ENCODE measurements at regions not wholly inside any gene's neighbourhood (a gene's known extent, or its start where the extent isn't known, plus 50 kb on each side); places are given as distances from the start of the nearest gene placed in this dataset.
"Not testable (repeated sequence)": the region's sequence is repeated elsewhere in the genome, so short reads cannot be mapped to it uniquely, and the experiment has no call there.

DNA sequence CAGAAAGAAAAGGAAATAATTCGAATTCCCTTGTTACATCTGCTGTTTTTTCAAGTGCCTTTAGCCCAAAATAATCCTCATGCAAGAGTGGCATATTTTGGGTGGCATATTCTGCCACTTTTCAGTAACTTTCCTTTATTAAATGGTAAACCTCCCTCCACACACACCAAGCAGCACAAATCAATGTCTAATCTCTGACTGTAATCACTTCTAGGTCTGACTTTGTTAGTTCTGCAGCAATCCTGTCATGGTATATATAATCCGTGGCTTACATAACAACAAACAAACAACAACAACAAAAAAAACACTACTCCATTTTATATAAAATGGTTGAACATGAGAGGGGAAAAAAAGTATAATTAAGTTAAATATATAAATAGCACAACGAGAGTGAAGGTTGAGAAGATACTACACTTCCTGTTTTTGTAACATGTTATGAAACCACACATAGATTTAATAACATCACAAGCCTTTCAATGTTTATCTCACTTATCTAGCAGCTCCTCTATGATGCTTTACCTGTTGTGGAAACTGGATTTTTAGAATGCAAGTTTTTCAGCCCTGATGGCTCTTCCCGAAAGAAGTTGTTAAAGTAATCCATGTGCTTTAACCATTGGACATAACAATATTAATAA lies 715.4 kb downstream of the GRXCR1 start:
- FAIRE-seq (no peak), DNase-seq (ENCODE audit: insufficient read length, low spot score) (no peak)
- TF ChIP-seq POLR2A (IDR thresholded peaks at IDR 0.05; ENCODE audit: low read depth, low read length): no peak

DNA sequence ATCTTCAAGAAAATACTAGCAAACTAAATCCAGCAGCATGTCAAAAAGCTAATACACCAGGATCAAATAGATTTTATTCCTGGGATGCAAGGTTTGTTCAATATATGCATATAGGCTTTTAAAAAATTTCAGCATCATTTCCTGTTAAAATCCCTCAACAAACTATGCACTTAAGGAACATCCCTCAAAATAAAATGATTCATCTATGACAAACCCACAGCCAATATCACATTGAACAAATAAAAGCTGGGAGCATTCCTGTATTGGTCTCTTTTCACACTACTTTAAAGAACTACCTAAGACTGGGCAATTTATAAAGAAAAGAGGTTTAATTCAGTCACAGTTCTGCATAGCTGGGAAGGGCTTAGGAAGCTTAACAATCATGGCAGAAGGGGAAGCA lies 726.7 kb downstream of the GRXCR1 start:
- no peak for FAIRE-seq
- no peak for DNase-seq (ENCODE audit: insufficient read length, low spot score)
- TF ChIP-seq POLR2A (IDR thresholded peaks at IDR 0.05; ENCODE audit: low read depth, low read length): no peak

DNA sequence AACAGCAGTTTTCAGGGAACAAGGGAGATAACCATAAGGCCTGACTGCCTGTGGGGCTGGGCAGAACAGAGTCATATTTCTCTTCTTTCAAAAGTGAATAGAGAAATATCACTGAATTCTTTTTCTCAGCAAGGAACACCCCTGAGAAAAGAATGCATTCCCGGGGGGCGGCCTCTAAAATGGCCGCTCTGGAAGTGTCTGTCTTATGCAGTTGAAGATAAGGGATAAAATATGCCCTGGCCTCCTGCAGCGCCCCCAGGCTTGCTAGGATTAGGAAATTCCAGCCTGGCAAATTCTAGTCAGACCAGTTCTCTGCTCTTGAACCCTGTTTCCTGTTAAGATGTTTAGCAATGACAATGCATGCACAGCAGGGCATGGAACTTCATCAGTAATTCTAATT lies 745.4 kb downstream of the GRXCR1 start:
- DNase-seq (ENCODE audit: insufficient read length, low spot score); FAIRE-seq: not testable (repeated sequence)

DNA sequence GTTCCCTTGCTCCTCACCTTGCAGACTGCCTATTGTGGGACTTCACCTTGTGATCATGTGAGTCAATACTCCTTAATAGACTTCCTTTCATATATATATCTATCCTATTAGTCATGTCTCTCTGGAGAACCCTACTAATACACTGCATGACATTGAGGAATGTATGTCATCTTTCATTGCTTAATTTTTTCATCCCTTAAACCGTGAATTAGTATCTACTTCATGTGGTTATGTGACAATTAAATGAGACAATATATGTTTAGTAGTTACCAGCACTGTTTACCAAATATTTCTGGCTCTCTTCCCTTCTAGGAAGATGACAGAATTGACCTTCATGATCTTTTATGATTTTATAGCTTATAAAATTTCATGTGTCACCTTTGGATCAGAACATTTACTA lies 759.5 kb downstream of the GRXCR1 start:
- no peak for FAIRE-seq
- no peak for DNase-seq (ENCODE audit: insufficient read length, low spot score)
- no peak for TF ChIP-seq POLR2A (IDR thresholded peaks at IDR 0.05; ENCODE audit: low read depth, low read length)

DNA sequence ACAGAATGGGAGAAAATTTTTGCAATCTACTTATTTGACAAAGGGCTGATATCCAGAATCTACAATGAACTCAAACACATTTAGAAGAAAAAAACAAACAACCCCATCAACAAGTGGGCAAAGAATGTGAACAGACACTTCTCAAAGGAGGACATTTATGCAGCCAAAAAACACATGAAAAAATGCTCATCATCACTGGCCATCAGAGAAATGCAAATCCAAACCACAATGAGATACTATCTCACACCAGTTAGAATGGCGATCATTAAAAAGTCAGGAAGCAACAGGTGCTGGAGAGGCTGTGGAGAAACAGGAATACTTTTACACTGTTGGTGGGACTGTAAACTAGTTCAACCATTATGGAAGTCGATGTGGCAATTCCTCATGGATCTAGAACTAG lies 767.0 kb downstream of the GRXCR1 start:
- DNase-seq (ENCODE audit: insufficient read length, low spot score); FAIRE-seq: not testable (repeated sequence)

DNA sequence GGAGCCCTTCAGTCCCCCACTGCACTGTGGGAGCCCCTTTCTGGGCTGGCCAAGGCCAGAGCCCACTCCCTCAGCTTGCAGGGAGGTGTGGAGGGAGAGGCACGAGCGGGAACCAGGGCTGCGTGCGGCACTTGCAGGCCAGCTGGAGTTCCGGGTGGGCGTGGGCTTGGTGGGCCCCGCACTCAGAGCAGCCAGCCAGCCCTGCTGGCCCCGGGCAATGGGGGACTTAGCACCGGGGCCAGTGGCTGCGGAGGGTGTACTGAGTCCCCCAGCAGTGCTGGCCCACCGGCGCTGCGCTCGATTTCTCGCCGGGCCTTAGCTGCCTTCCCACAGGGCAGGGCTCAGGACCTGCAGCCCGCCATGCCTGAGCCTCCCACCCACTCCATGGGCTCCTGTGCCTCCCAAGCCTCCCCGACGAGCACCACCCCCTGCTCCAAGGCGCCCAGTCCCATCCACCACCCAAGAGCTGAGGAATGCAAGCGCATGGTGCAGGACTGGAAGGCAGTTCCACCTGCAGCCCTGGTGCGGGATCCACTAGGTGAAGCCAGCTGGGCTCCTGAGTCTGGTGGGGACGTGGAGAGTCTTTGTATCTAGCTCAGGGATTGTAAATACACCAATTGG lies 776.2 kb downstream of the KCTD8 start:
- not testable (repeated sequence) for FAIRE-seq; DNase-seq (ENCODE audit: insufficient read length, low spot score)

DNA sequence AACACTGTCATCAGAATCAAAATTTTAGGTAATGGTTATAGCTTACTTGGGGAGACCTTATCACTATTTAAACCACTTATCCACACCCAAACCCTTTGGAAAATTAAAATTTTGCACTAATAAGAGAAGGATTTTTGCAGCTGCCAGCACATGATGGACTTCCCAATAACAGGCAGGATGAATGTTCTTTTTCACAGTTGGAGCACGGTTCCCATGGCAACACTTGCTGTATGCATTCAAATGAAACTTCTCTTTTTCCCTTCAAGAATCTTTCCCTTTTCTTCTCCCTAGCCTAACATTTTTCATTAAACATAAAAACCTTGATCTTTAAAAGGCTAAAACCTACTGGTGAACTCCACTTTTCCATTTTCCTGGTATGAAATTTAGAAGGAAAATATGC lies 768.2 kb downstream of the KCTD8 start:
- no peak for TF ChIP-seq POLR2A (IDR thresholded peaks at IDR 0.05; ENCODE audit: low read depth, low read length)
- FAIRE-seq: no peak
- DNase-seq (ENCODE audit: insufficient read length, low spot score): no peak

DNA sequence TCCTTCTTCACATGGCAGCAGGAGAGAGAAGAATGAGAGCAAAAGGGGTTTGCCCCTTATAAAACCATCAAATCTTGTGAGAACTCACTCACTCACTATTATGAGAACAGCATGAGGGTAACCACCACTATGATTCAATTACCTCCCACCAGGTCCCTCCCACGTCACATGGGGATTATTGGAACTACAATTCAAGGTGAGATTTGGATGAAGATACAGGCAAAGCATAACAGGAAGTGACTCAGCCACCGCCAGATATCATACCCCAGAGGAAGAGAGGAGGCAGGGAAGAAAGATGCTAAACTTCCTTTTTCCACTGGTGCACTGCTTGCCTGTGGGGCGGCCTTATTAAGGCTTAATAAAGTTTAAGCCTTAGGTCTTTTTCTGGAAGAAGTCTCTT lies 766.1 kb downstream of the KCTD8 start:
- FAIRE-seq: no peak
- TF ChIP-seq POLR2A (IDR thresholded peaks at IDR 0.05; ENCODE audit: low read depth, low read length): no peak
- DNase-seq (ENCODE audit: insufficient read length, low spot score): no peak

DNA sequence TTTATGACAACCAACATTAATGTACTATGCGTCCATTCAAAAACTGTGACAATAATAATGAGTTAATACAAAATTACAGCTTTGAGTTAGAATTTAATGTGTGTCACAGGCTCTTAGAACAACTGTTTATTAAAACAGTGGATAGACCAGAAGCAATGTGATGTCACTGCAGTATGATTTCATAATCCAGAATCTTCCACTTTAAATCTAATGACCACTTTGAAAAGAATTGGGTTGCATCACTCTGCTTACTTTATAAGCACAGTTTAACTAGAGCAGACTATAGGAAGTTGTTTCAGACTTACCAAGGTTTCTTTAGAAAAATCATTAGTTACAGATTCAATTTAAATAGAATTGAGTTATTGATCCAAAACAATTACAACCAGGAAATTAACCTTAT lies 758.5 kb downstream of the KCTD8 start:
- no peak for TF ChIP-seq POLR2A (IDR thresholded peaks at IDR 0.05; ENCODE audit: low read depth, low read length)
- FAIRE-seq (no peak), DNase-seq (ENCODE audit: insufficient read length, low spot score) (no peak)

DNA sequence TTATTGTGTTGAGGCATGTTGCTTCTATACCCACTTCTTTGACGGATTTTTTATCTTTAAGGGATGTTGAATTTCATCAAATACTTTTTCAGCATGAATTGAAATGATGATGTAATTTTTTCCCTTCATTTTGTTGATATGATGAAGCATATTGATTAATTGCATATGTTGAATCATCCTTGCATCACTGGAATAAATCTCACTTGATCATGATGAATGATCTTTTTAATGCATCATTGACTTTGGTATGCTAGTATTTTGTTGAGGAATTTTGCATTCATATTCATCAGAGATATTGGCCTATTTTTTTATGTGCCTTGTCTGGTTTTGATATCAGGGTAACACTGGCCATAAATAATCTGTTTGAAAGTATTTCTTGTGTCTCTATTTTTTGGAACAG lies 754.7 kb downstream of the KCTD8 start:
- FAIRE-seq: no peak
- no peak for DNase-seq (ENCODE audit: insufficient read length, low spot score)
- no peak for TF ChIP-seq POLR2A (IDR thresholded peaks at IDR 0.05; ENCODE audit: low read depth, low read length)

DNA sequence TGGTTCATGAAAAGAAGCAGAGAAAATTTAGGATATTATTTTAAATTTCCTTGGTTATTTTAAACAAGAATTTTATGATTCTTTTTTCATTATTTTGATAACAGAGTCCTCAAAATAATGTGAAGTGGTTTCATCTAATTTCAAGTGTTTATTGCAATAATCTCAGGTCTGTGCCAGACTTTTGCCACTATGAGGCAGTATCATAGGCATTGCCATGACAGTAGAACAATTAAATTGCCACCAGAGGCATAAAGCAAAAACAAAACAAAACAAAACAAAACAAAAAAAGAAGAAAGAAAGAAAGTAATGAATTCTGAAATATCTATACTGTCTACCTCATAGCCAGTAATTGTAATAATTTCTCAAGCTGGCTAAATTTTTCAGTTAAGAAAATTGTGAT lies 739.2 kb downstream of the KCTD8 start:
- FAIRE-seq (no peak), DNase-seq (ENCODE audit: insufficient read length, low spot score) (no peak)
- TF ChIP-seq POLR2A (IDR thresholded peaks at IDR 0.05; ENCODE audit: low read depth, low read length): no peak

DNA sequence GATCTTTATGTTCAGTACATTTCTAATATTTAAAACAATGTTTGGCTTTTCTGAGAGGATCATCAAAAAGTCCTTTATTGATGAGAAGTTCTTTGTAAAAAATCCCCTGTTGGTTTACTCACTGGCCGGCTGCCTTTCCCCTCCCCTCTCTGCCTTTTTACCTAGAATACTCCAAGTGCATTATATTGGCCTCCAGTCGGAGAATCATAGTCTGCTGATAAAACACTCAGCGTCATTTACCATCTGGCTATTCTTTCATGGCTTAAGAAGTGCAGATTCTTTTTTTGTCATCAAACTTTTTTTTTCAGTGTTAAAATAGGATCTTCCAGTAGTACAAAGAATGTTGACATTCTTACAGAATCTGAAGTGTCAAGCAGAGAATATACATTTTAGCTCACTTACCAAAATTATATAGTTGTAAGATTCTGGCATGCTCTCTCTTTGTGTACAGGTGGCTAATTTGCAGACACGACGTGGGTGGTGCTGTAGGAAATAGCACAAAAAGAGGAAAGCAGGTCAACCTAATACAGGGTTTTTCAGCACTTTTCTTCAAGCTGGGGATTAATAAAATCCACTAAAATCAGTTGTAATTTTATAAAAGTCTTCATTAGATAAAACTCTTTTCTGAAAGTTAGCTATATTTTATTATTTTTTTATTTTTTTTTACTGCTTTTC lies 731.8 kb downstream of the KCTD8 start:
- DNase-seq (ENCODE audit: insufficient read length, low spot score) (no peak), FAIRE-seq (no peak)
- no peak for TF ChIP-seq POLR2A (IDR thresholded peaks at IDR 0.05; ENCODE audit: low read depth, low read length)

DNA sequence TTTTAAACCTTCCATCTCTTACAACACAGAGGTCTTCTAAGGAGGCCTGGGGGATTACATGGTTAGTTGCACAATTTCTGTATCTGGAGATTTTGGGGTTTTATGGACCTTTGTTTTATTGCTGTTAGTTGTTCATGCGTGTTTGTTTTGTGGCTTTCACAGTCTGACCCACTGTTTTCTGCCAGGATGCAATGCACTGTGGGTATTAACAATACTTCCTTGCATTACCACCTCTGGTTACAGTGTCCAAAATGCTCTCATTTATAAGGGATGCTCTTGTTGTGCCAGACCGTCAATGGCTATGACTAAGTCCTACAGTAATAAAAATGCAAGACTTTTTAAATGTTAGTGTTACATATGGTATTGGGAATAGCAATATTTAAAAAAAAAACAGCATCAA lies 730.2 kb downstream of the KCTD8 start:
- no peak for TF ChIP-seq POLR2A (IDR thresholded peaks at IDR 0.05; ENCODE audit: low read depth, low read length)
- FAIRE-seq: no peak
- no peak for DNase-seq (ENCODE audit: insufficient read length, low spot score)

DNA sequence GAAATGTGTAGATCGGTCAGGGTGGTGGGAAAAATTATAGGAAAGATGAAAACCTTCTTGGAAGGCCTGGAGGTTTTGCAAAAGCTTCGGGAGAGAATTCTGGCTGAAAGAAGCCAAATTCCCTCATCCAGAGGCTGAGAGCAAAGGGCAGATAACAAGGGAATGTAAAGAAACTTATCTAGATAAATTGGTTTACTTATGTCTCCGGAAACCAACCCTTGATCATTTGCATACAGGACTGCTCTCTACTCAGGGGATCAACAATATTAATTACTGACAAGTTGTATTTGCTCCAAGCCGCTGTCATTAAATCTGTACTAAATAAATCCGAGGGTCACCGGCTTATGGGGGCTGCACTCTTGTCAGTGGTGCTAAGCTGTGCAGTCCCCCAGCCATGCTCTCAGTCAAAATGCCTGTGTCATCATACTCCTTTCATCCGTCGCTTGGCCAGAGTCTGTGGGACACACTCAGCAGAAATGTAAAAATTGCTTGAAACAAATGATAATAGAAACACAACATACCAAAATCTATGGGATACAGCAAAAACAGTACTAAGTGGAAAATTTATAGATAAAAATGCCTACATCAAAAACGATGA lies 715.7 kb downstream of the KCTD8 start:
- no peak for TF ChIP-seq POLR2A (IDR thresholded peaks at IDR 0.05; ENCODE audit: low read depth, low read length)
- DNase-seq (ENCODE audit: insufficient read length, low spot score) (no peak), FAIRE-seq (no peak)

DNA sequence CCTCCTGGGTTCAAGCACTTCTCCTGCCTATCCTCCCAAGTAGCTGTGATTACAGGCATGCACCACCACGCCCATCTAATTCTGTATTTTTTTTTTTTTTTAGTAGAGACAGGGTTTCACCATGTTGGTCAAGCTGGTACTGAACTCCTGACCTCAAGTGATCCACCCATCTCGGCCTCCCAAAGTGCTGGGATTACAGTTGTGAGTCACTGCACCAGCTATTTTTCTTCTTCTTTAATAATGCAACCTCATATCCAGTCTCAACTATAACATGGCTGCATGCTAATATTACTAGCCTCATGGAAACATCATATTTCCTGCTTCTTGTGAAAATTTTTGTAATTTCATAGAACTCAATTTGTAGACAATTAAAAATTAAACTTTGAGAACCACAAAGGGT lies 706.5 kb downstream of the KCTD8 start:
- DNase-seq (ENCODE audit: insufficient read length, low spot score): no peak
- FAIRE-seq: no peak
- TF ChIP-seq POLR2A (IDR thresholded peaks at IDR 0.05; ENCODE audit: low read depth, low read length): no peak
